Esophagus muscularis mucosa (tissue), 4 donors: ENCODE measurements at regions not wholly inside any gene's neighbourhood (a gene's known extent, or its start where the extent isn't known, plus 50 kb on each side); places are given as distances from the start of the nearest gene placed in this dataset.
"Not testable (repeated sequence)": the region's sequence is repeated elsewhere in the genome, so short reads cannot be mapped to it uniquely, and the experiment has no call there.

ENCODE experiments used
- DNase-seq: peaks from one replicate; pipeline ENCODE4 v3.0.0-alpha.2; 2017; ENCODE audit errors: extremely low spot score
- H3K27ac ChIP-seq, 4 donors: fragments of 200-600 bp; sonication (generic); replicated peaks in 1 of 4; 1 replicate in 3 of 4; 2 replicates in 1 of 4; pipeline ENCODE4 v1.5.1; 2016 to 2019; ENCODE audit warnings: mild to moderate bottlenecking in 1 of 4
- H3K27me3 ChIP-seq, 4 donors: fragments of 200-600 bp; sonication (generic); one replicate each; pipeline versions ENCODE4 v1.5.1 to v1.6.0; 2016 to 2019
- H3K36me3 ChIP-seq, 4 donors: fragments of 200-600 bp; sonication (generic); one replicate each; pipeline ENCODE4 v1.5.1; 2016 to 2019
- H3K4me1 ChIP-seq, 4 donors: fragments of 200-600 bp; sonication (generic); one replicate each; pipeline ENCODE4 v1.5.1; 2016 to 2019
- H3K4me3 ChIP-seq, 4 donors: fragments of 200-600 bp; sonication (generic); 1 replicate in 2 of 4; 2 replicates in 2 of 4; pipeline ENCODE4 v1.5.1; 2016 to 2019; ENCODE audit warnings: mild to moderate bottlenecking in 4 of 4, moderate library complexity in 1 of 4
- H3K9me3 ChIP-seq, 4 donors: fragments of 200-600 bp; sonication (generic); 1 replicate in 3 of 4; 2 replicates in 1 of 4; pipeline ENCODE4 v1.5.1; 2016 to 2019
- CTCF ChIP-seq, 3 experiments: fragments of 200-600 bp in 2 of 3; fragments of 450-650 bp in 1 of 3; sonication (generic) in 2 of 3; IDR thresholded peaks; one replicate each; pipeline ENCODE4 v1.5.1; 2017 to 2019; ENCODE audit warnings: antibody characterized with exemption in 3 of 3, mild to moderate bottlenecking in 2 of 3, moderate library complexity in 1 of 3
- EP300 ChIP-seq: sonication (generic); formaldehyde crosslinking; IDR thresholded peaks from one replicate; pipeline ENCODE4 v1.6.1; 2017; ENCODE audit warnings: antibody characterized with exemption
- POLR2A ChIP-seq: fragments of 450-650 bp; IDR thresholded peaks from one replicate; pipeline ENCODE4 v1.6.1; 2017; ENCODE audit warnings: antibody characterized with exemption, moderate library complexity, mild to moderate bottlenecking, low read depth
- POLR2AphosphoS5 ChIP-seq, 2 donors: sonication (generic); formaldehyde crosslinking; IDR thresholded peaks; one replicate each; pipeline ENCODE4 v1.6.1; 2017; ENCODE audit warnings: antibody characterized with exemption in 2 of 2
- WGBS: methylation state at CpG from one replicate; pipeline ENCODE4 v1.1.5; 2018; 5-methylcytosine and 5-hydroxymethylcytosine counted together
- intact Hi-C: fragments of 100-400 bp; cut with DNase I; formaldehyde crosslinking; loops from one replicate; pipeline ENCODE4 v1.15.1; 2023

GRCh38 chr7:50251765-50252164 is 52.8 kb upstream of the IKZF1 start:
- Histone ChIP-seq H3K27ac (no peak overlapping the region), H3K4me3 (no peak overlapping the region), H3K4me1 (no peaks in the 10 kb centered on the region), H3K27me3 (no peaks in the 10 kb centered on the region), H3K36me3 (no peaks in the 10 kb centered on the region), H3K9me3 (peaks cover 0 to under 1% (median 0%) of the 10 kb centered on the region in 4 donors)
- intact Hi-C loops = no loop called here
- WGBS = 70% methylated on average over 3 of the region's 3 CpGs
- no peak for DNase-seq
- TF ChIP-seq POLR2A = no peak
- TF ChIP-seq EP300 = no peak
- TF ChIP-seq POLR2AphosphoS5 (IDR thresholded peaks at IDR 0.05) = no peak
- TF ChIP-seq CTCF (IDR thresholded peaks at IDR 0.05) = no peak

DNA sequence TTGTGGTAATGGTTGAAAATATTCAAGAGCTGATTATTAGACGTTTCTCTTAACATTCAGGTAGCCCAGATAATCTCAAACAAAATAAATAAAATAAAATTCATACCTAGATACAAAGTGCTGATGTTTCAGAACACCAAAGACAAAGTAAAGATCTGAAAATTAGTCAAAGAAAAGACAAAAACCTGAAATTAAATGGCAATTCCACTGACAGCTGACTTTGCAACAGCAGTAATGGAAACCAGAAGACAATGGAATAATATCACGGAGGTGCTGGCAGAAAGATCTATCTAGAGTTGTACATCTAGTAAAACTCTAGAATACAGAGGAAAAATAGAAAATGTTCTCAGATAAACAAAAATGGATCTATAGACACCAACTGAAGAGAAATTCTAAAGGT is 58.0 kb upstream of the IKZF1 start:
- H3K4me3 ChIP-seq = no peak overlapping the region
- H3K27ac ChIP-seq = no peak overlapping the region
- no peak for DNase-seq
- WGBS = 56% methylated on average over 2 of the region's 2 CpGs
- peaks cover 0 to 6% (median 3%) of the 10 kb centered on the region in 4 donors for H3K9me3 ChIP-seq
- H3K4me1 ChIP-seq = no peaks in the 10 kb centered on the region
- no peaks in the 10 kb centered on the region for H3K36me3 ChIP-seq
- no peak for TF ChIP-seq POLR2A
- TF ChIP-seq CTCF (IDR thresholded peaks at IDR 0.05) = no peak
- no peak for TF ChIP-seq POLR2AphosphoS5 (IDR thresholded peaks at IDR 0.05)
- no peak for TF ChIP-seq EP300
- intact Hi-C loops = loop anchor here (10.0 kb wide), 1 partner anchor 58 kb away; the partner anchor contains the start of gene IKZF1
- no peaks in the 10 kb centered on the region for H3K27me3 ChIP-seq

- DNase-seq, H3K27me3 ChIP-seq, H3K27ac ChIP-seq, H3K36me3 ChIP-seq, H3K4me1 ChIP-seq, H3K4me3 ChIP-seq: not testable (repeated sequence)
- intact Hi-C loops = loop anchor here (10.0 kb wide), 1 partner anchor 63 kb away; the partner anchor contains the start of gene IKZF1
- peaks cover 0 to 11% (median 3%) of the 10 kb centered on the region in 4 donors for H3K9me3 ChIP-seq
Observed at GRCh38 chr7:50242111-50242510, 62.4 kb upstream of the IKZF1 start.

DNA sequence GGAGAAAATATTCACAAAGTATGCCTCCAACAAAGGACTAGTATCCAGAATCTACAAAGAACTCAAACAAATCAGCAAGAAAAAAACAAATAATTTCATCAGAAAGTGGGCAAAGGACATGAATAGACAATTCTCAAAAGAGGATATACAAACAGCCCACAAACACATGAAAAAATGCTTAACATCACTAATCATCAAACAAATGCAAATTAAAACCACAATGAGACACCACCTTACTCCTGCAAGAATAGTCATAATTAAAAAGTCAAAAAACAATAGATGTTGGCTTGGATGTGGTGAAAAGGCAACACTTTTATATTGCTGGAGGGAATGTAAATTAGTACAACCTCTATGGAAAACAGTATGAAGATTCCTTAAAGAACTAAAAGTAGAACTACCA is 63.8 kb upstream of the IKZF1 start:
- not testable (repeated sequence) for DNase-seq, H3K36me3 ChIP-seq, H3K9me3 ChIP-seq, H3K4me3 ChIP-seq, H3K27ac ChIP-seq, H3K4me1 ChIP-seq, H3K27me3 ChIP-seq
- intact Hi-C loops = loop anchor here (10.0 kb wide), 1 partner anchor 64 kb away; the partner anchor contains the start of gene IKZF1

GRCh38 chr7:50229964-50230363 is 74.6 kb upstream of the IKZF1 start:
- Histone ChIP-seq H3K27ac (no peak overlapping the region), H3K27me3 (no peaks in the 10 kb centered on the region), H3K36me3 (no peaks in the 10 kb centered on the region), H3K9me3 (peaks cover 0 to 14% (median 3%) of the 10 kb centered on the region in 4 donors), H3K4me1 (no peaks in the 10 kb centered on the region), H3K4me3 (no peak overlapping the region)
- DNase-seq = no peak
- 71% methylated on average over 3 of the region's 3 CpGs for WGBS
- intact Hi-C loops = no loop called here
- TF ChIP-seq POLR2AphosphoS5 (IDR thresholded peaks at IDR 0.05) (no peak), POLR2A (no peak), CTCF (IDR thresholded peaks at IDR 0.05) (no peak), EP300 (no peak)

DNA sequence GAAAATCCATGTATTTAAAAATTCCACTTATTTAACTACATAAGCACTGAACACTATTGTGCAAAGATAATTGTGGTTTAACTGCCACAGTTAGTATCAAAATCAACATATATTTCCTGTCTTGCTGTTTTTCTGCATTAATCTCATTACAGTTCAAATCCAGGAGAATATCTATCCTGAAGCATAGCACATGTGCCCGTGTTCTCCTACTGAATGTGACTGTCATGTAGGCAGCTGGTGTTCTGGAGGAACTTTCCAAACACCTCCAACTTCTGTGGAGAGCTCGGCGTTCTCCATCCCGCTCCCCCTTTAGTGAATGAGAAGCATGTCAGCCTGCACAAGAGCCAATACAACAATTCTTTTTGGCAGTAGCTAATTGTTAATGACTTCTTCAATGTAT is 76.4 kb upstream of the IKZF1 start:
- no peaks in the 10 kb centered on the region for H3K4me1 ChIP-seq
- no peak overlapping the region for H3K27ac ChIP-seq
- no peaks in the 10 kb centered on the region for H3K27me3 ChIP-seq
- TF ChIP-seq CTCF (IDR thresholded peaks at IDR 0.05) (no peak), POLR2AphosphoS5 (IDR thresholded peaks at IDR 0.05) (no peak), EP300 (no peak), POLR2A (no peak)
- 53% methylated on average over 4 of the region's 4 CpGs for WGBS
- H3K36me3 ChIP-seq = no peaks in the 10 kb centered on the region
- no peak for DNase-seq
- intact Hi-C loops = no loop called here
- peaks cover 0 to 26% (median 5%) of the 10 kb centered on the region in 4 donors for H3K9me3 ChIP-seq
- no peak overlapping the region for H3K4me3 ChIP-seq
